HCT116 (cell line): ENCODE measurements at regions not wholly inside any gene's neighbourhood (a gene's known extent, or its start where the extent isn't known, plus 50 kb on each side); places are given as distances from the start of the nearest gene placed in this dataset.

Source experiments
- ATAC-seq: fragments of 200-7000 bp; cut with Tn5 transposase; 2 replicates; pipeline ENCODE4 v1.9.1; 2020; ENCODE audit warnings: mild to moderate bottlenecking, moderate library complexity
- BruUV-seq: library from RNA; stranded (reverse); fragments of 400-500 nt; replicated peaks from 2 replicates; lab custom pipeline; 2021; lab: Mats Ljungman, UMichigan
- CTCF ChIA-PET: fragments of 300-600 bp; sonication (Branson Sonifier 250); formaldehyde crosslinking; loops from one replicate; lab custom pipeline; 2021; ENCODE audit warnings: antibody characterized with exemption; lab: Charles Lee
- POLR2A ChIA-PET: fragments of 300-600, 350-600 bp; sonication (Branson Sonifier 250); formaldehyde crosslinking; loops from one replicate; lab custom pipeline; 2021; ENCODE audit warnings: antibody characterized with exemption; lab: Charles Lee
- RAD21 ChIA-PET, 2 experiments: fragments of 300-600 bp; sonication (Branson Sonifier 250); formaldehyde crosslinking; loops; one replicate each; lab custom pipeline; 2023; ENCODE audit warnings: low total read pairs in 2 of 2; ENCODE audit not compliant: uncharacterized antibody in 2 of 2, unreplicated experiment in 2 of 2, low non-redundant PET in 1 of 2; lab: Charles Lee
- DNase-seq: peaks from one replicate; pipeline ENCODE4 v3.0.0-alpha.2; 2010; ENCODE audit warnings: low read depth, low spot score
- H2AFZ ChIP-seq: fragments of 200-600 bp; shearing (Covaris generic), sonication (generic); 2 replicates; pipeline ENCODE4 v1.6.1; 2017; ENCODE audit warnings: low read depth, mixed run types, mixed read lengths, antibody characterized with exemption, low read length; ENCODE audit not compliant: poor library complexity, severe bottlenecking
- H3K27ac ChIP-seq: 2 replicates; pipeline ENCODE4 v1.5.1; 2012; ENCODE audit warnings: low read depth, low read length
- H3K27me3 ChIP-seq: fragments of 200-600 bp; sonication (generic); 2 replicates; pipeline ENCODE4 v1.6.1; 2016; ENCODE audit warnings: mixed run types, low read length, mixed read lengths; ENCODE audit not compliant: insufficient read depth
- H3K36me3 ChIP-seq, 2 experiments: fragments of 200-500 bp in 1 of 2; fragments of 200-600 bp in 1 of 2; sonication (Bioruptor generic) in 1 of 2; sonication (generic) in 1 of 2; 2 replicates each; pipeline versions ENCODE4 v1.5.1 to v1.6.1; 2014 to 2016; ENCODE audit warnings: low read length in 2 of 2, inconsistent platforms in 1 of 2, mixed read lengths in 1 of 2, mixed run types in 1 of 2; ENCODE audit not compliant: insufficient read depth in 2 of 2, control insufficient read depth in 1 of 2
- H3K4me1 ChIP-seq, 2 experiments: fragments of 200-600 bp in 1 of 2; sonication (generic) in 1 of 2; 2 replicates each; pipeline versions ENCODE4 v1.5.1 to v1.6.1; 2012 to 2017; ENCODE audit warnings: low read length in 2 of 2, inconsistent platforms in 1 of 2, mild to moderate bottlenecking in 1 of 2, mixed read lengths in 1 of 2, mixed run types in 1 of 2, moderate library complexity in 1 of 2; ENCODE audit not compliant: insufficient read depth in 2 of 2, control insufficient read depth in 1 of 2
- H3K4me2 ChIP-seq: fragments of 200-600 bp; sonication (generic); 2 replicates; pipeline ENCODE4 v1.6.1; 2017; ENCODE audit warnings: mixed run types, low read length, mixed read lengths
- H3K4me3 ChIP-seq, 2 experiments: fragments of 200-600 bp in 1 of 2; sonication (generic) in 1 of 2; replicated peaks in 1 of 2; 2 replicates each; pipeline ENCODE4 v1.5.1; 2011 to 2016; ENCODE audit warnings: low read length in 2 of 2, control low read depth in 1 of 2, low read depth in 1 of 2, mild to moderate bottlenecking in 1 of 2, mixed read lengths in 1 of 2, mixed run types in 1 of 2
- H3K79me2 ChIP-seq: fragments of 200-600 bp; sonication (generic); 2 replicates; pipeline ENCODE4 v1.6.1; 2017; ENCODE audit warnings: mild to moderate bottlenecking, mixed run types, low read length, moderate library complexity, mixed read lengths; ENCODE audit not compliant: insufficient read depth
- H3K9ac ChIP-seq: fragments of 200-600 bp; sonication (generic); 2 replicates; pipeline ENCODE4 v1.6.1; 2016; ENCODE audit warnings: low read length, mixed read lengths
- H3K9me2 ChIP-seq: fragments of 200-600 bp; sonication (generic), shearing (Covaris generic); 2 replicates; pipeline ENCODE4 v1.6.1; 2017; ENCODE audit warnings: mixed run types, mild to moderate bottlenecking, moderate library complexity; ENCODE audit not compliant: insufficient read depth
- H3K9me3 ChIP-seq, 2 experiments: fragments of 200-500 bp in 1 of 2; fragments of 200-600 bp in 1 of 2; sonication (Bioruptor generic) in 1 of 2; sonication (generic) in 1 of 2; 2 replicates each; pipeline ENCODE4 v1.6.1; 2014 to 2017; ENCODE audit warnings: low read length in 2 of 2, mixed read lengths in 2 of 2, inconsistent platforms in 1 of 2, low read depth in 1 of 2, mild to moderate bottlenecking in 1 of 2, mixed run types in 1 of 2, moderate library complexity in 1 of 2; ENCODE audit not compliant: control insufficient read depth in 1 of 2, insufficient read depth in 1 of 2
- H4K20me1 ChIP-seq: fragments of 200-600 bp; sonication (generic), shearing (Covaris generic); 2 replicates; pipeline ENCODE4 v1.6.1; 2017; ENCODE audit warnings: mixed run types, mild to moderate bottlenecking, moderate library complexity; ENCODE audit not compliant: insufficient read depth
- CBX3 ChIP-seq: IDR thresholded peaks from 2 replicates; pipeline ENCODE4 v1.6.1; 2012; ENCODE audit warnings: low read depth
- CEBPB ChIP-seq: IDR thresholded peaks from 2 replicates; pipeline ENCODE4 v1.6.1; 2012; ENCODE audit warnings: low read depth
- EGR1 ChIP-seq: IDR thresholded peaks from 2 replicates; pipeline ENCODE4 v1.6.1; 2012; ENCODE audit warnings: low read depth
- ELF1 ChIP-seq: IDR thresholded peaks from 2 replicates; pipeline ENCODE4 v1.6.1; 2012; ENCODE audit warnings: low read depth, borderline replicate concordance
- EZH2 ChIP-seq: fragments of 200-600 bp; sonication (generic); IDR thresholded peaks from 2 replicates; pipeline ENCODE4 v1.6.1; 2017; ENCODE audit warnings: antibody characterized with exemption, mixed run types
- FOSL1 ChIP-seq: IDR thresholded peaks from 2 replicates; pipeline ENCODE4 v1.6.1; 2012; ENCODE audit warnings: low read depth
- JUND ChIP-seq: IDR thresholded peaks from 2 replicates; pipeline ENCODE4 v1.6.1; 2012
- POLR2A ChIP-seq: IDR thresholded peaks from 2 replicates; pipeline ENCODE4 v1.7.0; 2011; ENCODE audit warnings: borderline replicate concordance; ENCODE audit not compliant: insufficient read depth, insufficient read length; ENCODE audit errors: extremely low read depth
- RAD21 ChIP-seq: IDR thresholded peaks from 2 replicates; pipeline ENCODE4 v1.6.1; 2012; ENCODE audit warnings: low read depth, mild to moderate bottlenecking
- SIN3A ChIP-seq: IDR thresholded peaks from 2 replicates; pipeline ENCODE4 v1.6.1; 2012; ENCODE audit warnings: low read depth
- SRF ChIP-seq: IDR thresholded peaks from 2 replicates; pipeline ENCODE4 v1.6.1; 2012; ENCODE audit warnings: low read depth
- TCF7L2 ChIP-seq: IDR thresholded peaks from 2 replicates; pipeline ENCODE4 v1.7.0; 2011; ENCODE audit warnings: borderline replicate concordance, inconsistent platforms; ENCODE audit not compliant: insufficient read depth, insufficient read length; ENCODE audit errors: extremely low read depth
- YY1 ChIP-seq: IDR thresholded peaks from 2 replicates; pipeline ENCODE4 v1.6.1; 2011; ENCODE audit warnings: low read length, low read depth, moderate library complexity, mild to moderate bottlenecking; ENCODE audit not compliant: insufficient replicate concordance; ENCODE audit errors: extremely low read depth
- ZNF274 ChIP-seq: fragments of 200-500 bp; sonication (Bioruptor generic); IDR thresholded peaks from 2 replicates; pipeline ENCODE4 v1.6.1; 2014; ENCODE audit warnings: mild to moderate bottlenecking, low read depth, low read length, inconsistent platforms
- intact Hi-C: fragments of 100-400 bp; cut with micrococcal nuclease; formaldehyde crosslinking; loops from 2 replicates; pipeline ENCODE4 v1.10.0; 2022
- TF ChIP-seq, protein P1 (sequence below), 3 experiments: fragments of 200-600 bp in 1 of 3; sonication (generic) in 1 of 3; IDR thresholded peaks in 2 of 3; conservative IDR thresholded peaks in 1 of 3; 2 replicates each; pipeline ENCODE4 v1.5.1; 2012 to 2017; ENCODE audit warnings: low read depth in 2 of 3, low read length in 2 of 3, antibody characterized with exemption in 1 of 3, borderline replicate concordance in 1 of 3, control low read depth in 1 of 3, mild to moderate bottlenecking in 1 of 3, mixed read lengths in 1 of 3, mixed run types in 1 of 3, moderate library complexity in 1 of 3; ENCODE audit not compliant: insufficient read depth in 1 of 3
- TF ChIP-seq, protein P2 (sequence below): IDR thresholded peaks from 2 replicates; pipeline ENCODE4 v1.6.1; 2012
- TF ChIP-seq, protein P3 (sequence below): IDR thresholded peaks from 2 replicates; pipeline ENCODE4 v1.6.1; 2012
- TF ChIP-seq, protein P4 (sequence below): IDR thresholded peaks from 2 replicates; pipeline ENCODE4 v1.6.1; 2011; ENCODE audit warnings: mild to moderate bottlenecking, low read length, moderate library complexity; ENCODE audit not compliant: insufficient replicate concordance; ENCODE audit errors: extremely low read depth

DNA sequence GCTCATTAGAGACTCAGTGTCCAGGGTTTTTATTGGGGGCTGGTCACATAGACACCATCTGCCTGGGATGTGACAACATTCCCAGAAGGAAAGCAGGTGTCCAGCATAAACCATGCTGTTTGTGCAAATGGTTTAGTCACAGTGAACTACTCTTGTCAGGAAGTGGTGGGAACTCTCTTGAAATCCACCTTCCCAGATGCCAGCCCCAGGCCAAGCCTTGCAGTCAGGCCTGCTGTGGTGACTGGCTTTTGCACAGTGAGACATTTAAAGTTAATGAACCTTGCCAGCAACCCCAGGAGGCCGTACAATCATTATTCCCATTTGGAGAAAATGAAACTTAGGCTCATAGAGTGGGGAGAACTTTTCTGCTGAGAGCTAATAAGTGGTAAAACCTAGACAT is 242.5 kb upstream of the KCNG1 start:
- H3K4me2 ChIP-seq, result no peak overlapping the region
- H3K9ac ChIP-seq, result no peak overlapping the region
- no peaks in the 10 kb centered on the region for H3K79me2 ChIP-seq
- H3K9me2 ChIP-seq, result no peaks in the 10 kb centered on the region
- no peak for ATAC-seq
- RAD21 ChIA-PET, result no interaction called here
- no peaks in the 10 kb centered on the region for H3K36me3 ChIP-seq
- no peak overlapping the region for H3K4me3 ChIP-seq
- no peak for TF ChIP-seq YY1
- no peaks in the 10 kb centered on the region for H3K27me3 ChIP-seq
- intact Hi-C loops, result no loop called here
- H2AFZ ChIP-seq, result no peak overlapping the region
- H3K27ac ChIP-seq, result no peak overlapping the region
- H3K4me1 ChIP-seq, result no peaks in the 10 kb centered on the region
- POLR2A ChIA-PET, result no interaction called here
- CTCF ChIA-PET, result no interaction called here
- no TSS peak for BruUV-seq
- H3K9me3 ChIP-seq, result no peaks in the 10 kb centered on the region
- no peak for DNase-seq
- H4K20me1 ChIP-seq, result no peaks in the 10 kb centered on the region

DNA sequence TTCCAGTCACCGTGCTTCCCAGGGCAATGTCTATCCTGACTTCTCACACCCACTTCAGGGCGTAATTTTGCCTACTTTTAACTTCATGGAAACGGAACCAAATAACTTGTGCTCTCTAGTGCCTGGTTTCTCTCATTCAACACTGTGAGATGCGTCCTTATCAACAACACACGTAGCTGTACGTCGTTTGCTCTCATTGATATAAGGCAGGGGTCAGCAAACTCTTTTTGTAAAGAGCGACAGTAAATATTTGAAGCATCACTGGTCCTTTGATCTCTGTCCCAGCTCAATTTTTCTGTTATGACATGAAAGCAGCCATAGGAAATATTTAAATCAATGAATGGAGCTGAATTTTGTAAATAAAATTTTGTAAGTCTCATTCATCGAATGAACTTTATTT is 239.3 kb upstream of the KCNG1 start:
- Histone ChIP-seq H4K20me1 (no peaks in the 10 kb centered on the region), H3K9me2 (no peaks in the 10 kb centered on the region), H3K79me2 (no peaks in the 10 kb centered on the region), H3K4me2 (no peak overlapping the region), H3K9ac (no peak overlapping the region), H3K27ac (no peak overlapping the region), H3K27me3 (no peaks in the 10 kb centered on the region), H3K36me3 (no peaks in the 10 kb centered on the region), H3K4me1 (peaks cover 0 to 13% of the 10 kb centered on the region in 2 experiments; a peak in 3 of 4 replicates), H2AFZ (no peak overlapping the region), H3K4me3 (no peak overlapping the region), H3K9me3 (no peaks in the 10 kb centered on the region)
- POLR2A ChIA-PET, result no interaction called here
- CTCF ChIA-PET, result no interaction called here
- no peak for ATAC-seq
- no peak for DNase-seq
- intact Hi-C loops, result no loop called here
- no TSS peak for BruUV-seq
- RAD21 ChIA-PET, result no interaction called here
- TF ChIP-seq, protein P1, sequence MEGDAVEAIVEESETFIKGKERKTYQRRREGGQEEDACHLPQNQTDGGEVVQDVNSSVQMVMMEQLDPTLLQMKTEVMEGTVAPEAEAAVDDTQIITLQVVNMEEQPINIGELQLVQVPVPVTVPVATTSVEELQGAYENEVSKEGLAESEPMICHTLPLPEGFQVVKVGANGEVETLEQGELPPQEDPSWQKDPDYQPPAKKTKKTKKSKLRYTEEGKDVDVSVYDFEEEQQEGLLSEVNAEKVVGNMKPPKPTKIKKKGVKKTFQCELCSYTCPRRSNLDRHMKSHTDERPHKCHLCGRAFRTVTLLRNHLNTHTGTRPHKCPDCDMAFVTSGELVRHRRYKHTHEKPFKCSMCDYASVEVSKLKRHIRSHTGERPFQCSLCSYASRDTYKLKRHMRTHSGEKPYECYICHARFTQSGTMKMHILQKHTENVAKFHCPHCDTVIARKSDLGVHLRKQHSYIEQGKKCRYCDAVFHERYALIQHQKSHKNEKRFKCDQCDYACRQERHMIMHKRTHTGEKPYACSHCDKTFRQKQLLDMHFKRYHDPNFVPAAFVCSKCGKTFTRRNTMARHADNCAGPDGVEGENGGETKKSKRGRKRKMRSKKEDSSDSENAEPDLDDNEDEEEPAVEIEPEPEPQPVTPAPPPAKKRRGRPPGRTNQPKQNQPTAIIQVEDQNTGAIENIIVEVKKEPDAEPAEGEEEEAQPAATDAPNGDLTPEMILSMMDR (IDR thresholded peaks at IDR 0.05 in 2 of 3, conservative IDR thresholded peaks at IDR 0.05 in 1 of 3; ENCODE audit: borderline replicate concordance in 1 of 3, insufficient read depth in 1 of 3, low read depth in 2 of 3, low read length in 2 of 3), result no peak
- no peak for TF ChIP-seq POLR2A
- TF ChIP-seq SRF, result no peak
- TF ChIP-seq, protein P2, sequence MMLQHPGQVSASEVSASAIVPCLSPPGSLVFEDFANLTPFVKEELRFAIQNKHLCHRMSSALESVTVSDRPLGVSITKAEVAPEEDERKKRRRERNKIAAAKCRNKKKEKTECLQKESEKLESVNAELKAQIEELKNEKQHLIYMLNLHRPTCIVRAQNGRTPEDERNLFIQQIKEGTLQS, result no peak
- no peak for TF ChIP-seq RAD21
- TF ChIP-seq, protein P3, sequence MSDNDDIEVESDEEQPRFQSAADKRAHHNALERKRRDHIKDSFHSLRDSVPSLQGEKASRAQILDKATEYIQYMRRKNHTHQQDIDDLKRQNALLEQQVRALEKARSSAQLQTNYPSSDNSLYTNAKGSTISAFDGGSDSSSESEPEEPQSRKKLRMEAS, result no peak
- TF ChIP-seq ZNF274, result no peak
- no peak for TF ChIP-seq SIN3A
- TF ChIP-seq JUND, result no peak
- no peak for TF ChIP-seq YY1
- TF ChIP-seq CBX3, result no peak
- TF ChIP-seq CEBPB, result no peak
- no peak for TF ChIP-seq FOSL1
- TF ChIP-seq EZH2, result no peak
- TF ChIP-seq ELF1, result no peak
- TF ChIP-seq EGR1, result no peak
- no peak for TF ChIP-seq TCF7L2
- TF ChIP-seq, protein P4, sequence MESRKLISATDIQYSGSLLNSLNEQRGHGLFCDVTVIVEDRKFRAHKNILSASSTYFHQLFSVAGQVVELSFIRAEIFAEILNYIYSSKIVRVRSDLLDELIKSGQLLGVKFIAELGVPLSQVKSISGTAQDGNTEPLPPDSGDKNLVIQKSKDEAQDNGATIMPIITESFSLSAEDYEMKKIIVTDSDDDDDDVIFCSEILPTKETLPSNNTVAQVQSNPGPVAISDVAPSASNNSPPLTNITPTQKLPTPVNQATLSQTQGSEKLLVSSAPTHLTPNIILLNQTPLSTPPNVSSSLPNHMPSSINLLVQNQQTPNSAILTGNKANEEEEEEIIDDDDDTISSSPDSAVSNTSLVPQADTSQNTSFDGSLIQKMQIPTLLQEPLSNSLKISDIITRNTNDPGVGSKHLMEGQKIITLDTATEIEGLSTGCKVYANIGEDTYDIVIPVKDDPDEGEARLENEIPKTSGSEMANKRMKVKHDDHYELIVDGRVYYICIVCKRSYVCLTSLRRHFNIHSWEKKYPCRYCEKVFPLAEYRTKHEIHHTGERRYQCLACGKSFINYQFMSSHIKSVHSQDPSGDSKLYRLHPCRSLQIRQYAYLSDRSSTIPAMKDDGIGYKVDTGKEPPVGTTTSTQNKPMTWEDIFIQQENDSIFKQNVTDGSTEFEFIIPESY, result no peak
